C4-2B (cell line): ENCODE measurements at regions not wholly inside any gene's neighbourhood (a gene's known extent, or its start where the extent isn't known, plus 50 kb on each side); places are given as distances from the start of the nearest gene placed in this dataset.

Experiments used
- CTCF ChIP-seq: fragments of 450-650 bp; conservative IDR thresholded peaks from 2 replicates; pipeline ENCODE4 v1.5.1; 2017; ENCODE audit warnings: mild to moderate bottlenecking
- ZFX ChIP-seq: fragments of 450-650 bp; IDR thresholded peaks from 2 replicates; pipeline ENCODE4 v1.6.1; 2017

GRCh38 chr9:115520646-115521045 lies 402.7 kb upstream of the TNC start:
- no peak for TF ChIP-seq CTCF
- TF ChIP-seq ZFX, result no peak
